ENCODE measurements at regions not wholly inside any gene's neighbourhood (a gene's known extent, or its start where the extent isn't known, plus 50 kb on each side); places are given as distances from the start of the nearest gene placed in this dataset.

DNA sequence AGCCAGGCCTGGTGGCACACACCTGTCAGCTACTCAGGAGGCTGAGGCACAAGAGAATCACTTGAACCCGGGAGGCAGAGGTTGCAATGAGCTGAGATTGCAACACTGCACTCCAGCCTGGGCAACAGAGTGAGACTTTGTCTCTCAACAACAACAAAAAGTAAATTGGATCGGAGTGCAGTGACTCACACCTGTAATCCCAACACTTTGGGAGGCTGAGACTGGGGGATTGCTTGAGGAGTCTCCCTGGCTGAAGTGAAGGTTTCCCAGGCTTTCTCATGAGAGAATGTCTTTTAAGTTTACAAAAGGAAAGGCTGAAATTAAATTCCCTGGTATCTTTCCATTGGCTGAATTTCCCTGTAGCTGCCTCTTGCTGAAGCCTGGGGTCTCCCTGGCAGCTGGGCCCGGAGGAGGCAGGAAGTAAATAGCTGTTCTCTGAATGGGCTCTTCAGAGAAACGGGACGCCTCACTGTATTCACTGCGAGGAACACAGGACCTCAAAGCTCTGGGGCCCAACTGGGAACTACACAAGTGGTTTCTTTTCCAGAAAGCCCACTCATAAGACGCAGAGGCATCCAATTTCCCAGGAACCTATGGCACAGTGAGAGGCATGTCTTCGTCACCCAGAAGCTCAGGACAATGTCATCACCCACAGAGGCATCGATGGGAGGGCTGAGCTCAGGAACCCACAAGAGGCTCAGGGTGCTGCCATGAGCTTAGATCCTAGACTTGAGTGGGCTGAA lies 77.4 kb upstream of the SMURF2 start (continued):
- TF ChIP-seq REST (IDR thresholded peaks at IDR 0.05; ENCODE audit: unreplicated experiment), result no peak

DNA sequence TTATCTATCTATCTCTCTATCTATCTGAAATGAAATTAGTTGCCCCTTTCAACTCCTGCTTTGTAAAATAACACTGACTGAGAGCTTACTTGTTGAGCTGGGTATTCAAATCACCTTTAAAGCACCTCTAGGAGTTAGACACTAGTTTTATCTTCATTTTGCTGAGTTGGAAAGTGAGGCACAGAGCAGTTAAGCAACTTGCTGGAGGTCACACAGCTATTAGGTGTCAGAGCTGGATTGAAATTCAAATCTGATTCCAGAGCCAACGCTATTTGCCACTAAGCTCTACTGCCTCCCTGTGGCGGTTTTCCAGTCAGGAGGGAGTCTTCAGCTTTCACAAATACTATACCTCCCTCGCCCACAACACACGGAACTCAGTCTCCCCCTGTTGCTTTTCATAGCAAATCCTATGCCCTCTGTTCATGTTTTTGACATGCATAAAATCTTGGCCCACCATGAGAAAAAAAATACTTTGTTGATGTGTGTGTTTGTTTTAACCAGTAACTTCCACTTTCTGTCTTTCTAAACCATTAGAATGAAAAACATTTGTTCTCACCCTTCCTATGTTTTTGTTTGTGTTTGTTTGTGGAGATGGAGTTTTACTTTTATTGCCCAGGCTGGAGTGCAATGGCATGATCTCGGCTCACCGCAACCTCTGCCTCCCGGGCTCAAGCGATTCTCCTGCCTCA lies 74.8 kb upstream of the SMURF2 start:
- H3K9me2 ChIP-seq (ENCODE audit: insufficient read depth), result no peaks in the 10 kb centered on the region
- H2AFZ ChIP-seq, result no peak overlapping the region
- H3K4me2 ChIP-seq, result no peak overlapping the region
- H3K36me3 ChIP-seq (ENCODE audit: insufficient read depth), result no peaks in the 10 kb centered on the region
- no peaks in the 10 kb centered on the region for H3K27me3 ChIP-seq (ENCODE audit: insufficient read depth)
- H4K20me1 ChIP-seq (replicated peaks; ENCODE audit: insufficient read depth), result no peaks in the 10 kb centered on the region
- no peaks in the 10 kb centered on the region for H3F3A ChIP-seq (replicated peaks; ENCODE audit: low read depth)
- H3K79me2 ChIP-seq (replicated peaks; ENCODE audit: insufficient read depth), result no peaks in the 10 kb centered on the region
- Mint-ChIP-seq H3K36me3 (ENCODE audit: low read depth) (no peaks in the 10 kb centered on the region), H3K9me3 (no peaks in the 10 kb centered on the region), H3K4me1 (peaks cover 6% of the 10 kb centered on the region), H3K27me3 (ENCODE audit: insufficient read depth, low read depth, poor library complexity) (peaks cover 3% of the 10 kb centered on the region), H3K27ac (no peak overlapping the region), H3K4me3 (no peak overlapping the region)
- TF ChIP-seq CTCF (conservative IDR thresholded peaks at IDR 0.05; ENCODE audit: low read depth in 2 of 2), result peak; percentile 63 to 72
- TF ChIP-seq ETS1 (IDR thresholded peaks at IDR 0.05), result no peak
- ATAC-seq, result peak; percentile 85
- no peak overlapping the region for H3K27ac ChIP-seq (ENCODE audit: low read depth)
- H3K4me3 ChIP-seq, result no peak overlapping the region
- DNase-seq (ENCODE audit: low spot score), result peak; percentile 56
- H3K4me1 ChIP-seq (ENCODE audit: insufficient read depth), result 0 out of 2 replicates have a peak, but pooled peaks cover 3% of the 10 kb centered on the region

Measured in GM23338 (cell line).